HepG2 (cell line): ENCODE measurements at regions not wholly inside any gene's neighbourhood (a gene's known extent, or its start where the extent isn't known, plus 50 kb on each side); places are given as distances from the start of the nearest gene placed in this dataset.

Source experiments
- ATAC-seq: fragments of 200-7000 bp; cut with Tn5 transposase; 3 replicates; pipeline ENCODE4 v1.9.1; 2020; ENCODE audit warnings: mild to moderate bottlenecking, moderate library complexity
- BruUV-seq: library from RNA; stranded (reverse); fragments of 400-500 nt; replicated peaks from 2 replicates; lab custom pipeline; 2021; lab: Mats Ljungman, UMichigan
- CTCF ChIA-PET: fragments of 300-600 bp; formaldehyde crosslinking; extraction: SDS; loops from one replicate; lab custom pipeline; 2021; ENCODE audit warnings: low total read pairs, inconsistent platforms, low intra/inter-chr PET ratio; lab: Yijun Ruan, JAX
- POLR2A ChIA-PET: fragments of 350-600 bp; sonication (Branson Sonifier 250); formaldehyde crosslinking; loops from one replicate; lab custom pipeline; 2020; ENCODE audit warnings: antibody characterized with exemption, inconsistent platforms; lab: Yijun Ruan, JAX
- DNase-seq: peaks from one replicate; pipeline ENCODE4 v3.0.0-alpha.2; 2015; ENCODE audit warnings: low spot score
- FAIRE-seq: peaks from 3 replicates; lab custom pipeline; 2011; peaks lifted over from hg19 to GRCh38; lab: Jason Lieb, UNC
- H2AFZ ChIP-seq: one replicate; pipeline ENCODE4 v1.6.1; 2011; ENCODE audit warnings: low read length, inconsistent platforms
- H3K27ac ChIP-seq: fragments of 300-600 bp; 3 replicates; pipeline ENCODE4 v1.8.0; 2011; ENCODE audit warnings: mixed run types, mild to moderate bottlenecking, mixed read lengths, low read length, inconsistent platforms; ENCODE audit not compliant: insufficient read depth; ENCODE audit errors: extremely low read length
- H3K27me3 ChIP-seq, 2 experiments: fragments of 200-600 bp in 1 of 2; 2 replicates in 1 of 2; 3 replicates in 1 of 2; pipeline versions ENCODE4 v1.6.0 to v1.8.0; 2011; ENCODE audit warnings: low read length in 2 of 2, mild to moderate bottlenecking in 2 of 2, moderate library complexity in 2 of 2, inconsistent platforms in 1 of 2; ENCODE audit not compliant: insufficient read depth in 2 of 2, control insufficient read depth in 1 of 2
- H3K36me3 ChIP-seq, 2 experiments: fragments of 200-600 bp in 1 of 2; replicated peaks in 1 of 2; 2 replicates in 1 of 2; 3 replicates in 1 of 2; pipeline versions ENCODE4 v1.5.1 to v1.8.0; 2011; ENCODE audit warnings: low read length in 2 of 2, inconsistent platforms in 1 of 2; ENCODE audit not compliant: insufficient read depth in 2 of 2, control insufficient read depth in 1 of 2
- H3K4me1 ChIP-seq: 2 replicates; pipeline ENCODE4 v1.5.1; 2012; ENCODE audit warnings: low read length, inconsistent platforms; ENCODE audit not compliant: insufficient read depth
- H3K4me2 ChIP-seq: 2 replicates; pipeline ENCODE4 v1.6.0; 2011; ENCODE audit warnings: low read depth, low read length, inconsistent platforms
- H3K4me3 ChIP-seq, 3 experiments: fragments of 200-600 bp in 1 of 3; sonication (generic), shearing (Covaris generic) in 1 of 3; replicated peaks in 1 of 3; 2 replicates each; pipeline ENCODE4 v1.5.1; 2011 to 2016; ENCODE audit warnings: low read length in 3 of 3, inconsistent platforms in 2 of 3, low read depth in 2 of 3, mild to moderate bottlenecking in 2 of 3, control low read depth in 1 of 3, mixed read lengths in 1 of 3; ENCODE audit not compliant: insufficient read depth in 1 of 3
- H3K79me2 ChIP-seq: one replicate; pipeline ENCODE4 v1.6.1; 2011; ENCODE audit warnings: low read length, inconsistent platforms; ENCODE audit not compliant: insufficient read depth
- H3K9ac ChIP-seq: 2 replicates; pipeline ENCODE4 v1.6.0; 2011; ENCODE audit warnings: mild to moderate bottlenecking, low read depth, low read length, inconsistent platforms; ENCODE audit not compliant: insufficient read depth
- H3K9me3 ChIP-seq: 2 replicates; pipeline ENCODE4 v1.5.1; 2012; ENCODE audit warnings: mild to moderate bottlenecking, low read length
- H4K20me1 ChIP-seq: 2 replicates; pipeline ENCODE4 v1.6.0; 2011; ENCODE audit warnings: inconsistent platforms, mild to moderate bottlenecking, low read length, moderate library complexity; ENCODE audit not compliant: insufficient read depth
- ATF7-NPFF ChIP-seq: sonication (generic); formaldehyde crosslinking; IDR thresholded peaks from 2 replicates; pipeline ENCODE4 v1.8.1; 2023; ENCODE audit warnings: mild to moderate bottlenecking, low read depth, missing genetic modification reagents, moderate library complexity
- ETV5 ChIP-seq: IDR thresholded peaks from 2 replicates; pipeline ENCODE4 v1.6.1; 2018; ENCODE audit warnings: missing biosample characterization, missing genetic modification reagents, inconsistent platforms, borderline replicate concordance
- KDM2A ChIP-seq: sonication (generic); formaldehyde crosslinking; IDR thresholded peaks from 2 replicates; pipeline ENCODE4 v1.4.0; 2020; ENCODE audit warnings: low read depth, missing genetic modification reagents, borderline replicate concordance
- KLF13 ChIP-seq: sonication (generic); formaldehyde crosslinking; IDR thresholded peaks from 2 replicates; pipeline ENCODE4 v1.4.0; 2020; ENCODE audit warnings: mild to moderate bottlenecking, missing genetic modification reagents
- KMT2A ChIP-seq: sonication (generic); formaldehyde crosslinking; IDR thresholded peaks from 2 replicates; pipeline ENCODE4 v1.4.0; 2020; ENCODE audit warnings: missing genetic modification reagents
- PHF20 ChIP-seq: sonication (generic); formaldehyde crosslinking; IDR thresholded peaks from 2 replicates; pipeline ENCODE4 v1.5.0; 2020; ENCODE audit warnings: mild to moderate bottlenecking, missing genetic modification reagents
- SETDB1 ChIP-seq: sonication (generic); formaldehyde crosslinking; IDR thresholded peaks from 2 replicates; pipeline ENCODE4 v1.5.1; 2020; ENCODE audit warnings: missing genetic modification reagents, mild to moderate bottlenecking, borderline replicate concordance
- ZBTB26 ChIP-seq: IDR thresholded peaks from 2 replicates; pipeline ENCODE4 v1.6.1; 2016; ENCODE audit warnings: missing compliant biosample characterization, missing genetic modification reagents, borderline replicate concordance
- ZNF205 ChIP-seq: IDR thresholded peaks from 2 replicates; pipeline ENCODE4 v1.6.1; 2018; ENCODE audit warnings: missing biosample characterization, missing genetic modification reagents
- ZNF704 ChIP-seq: sonication (generic); formaldehyde crosslinking; IDR thresholded peaks from 2 replicates; pipeline ENCODE4 v1.8.1; 2023; ENCODE audit warnings: mild to moderate bottlenecking, inconsistent platforms, moderate library complexity, missing genetic modification reagents, borderline replicate concordance
- ZNF746 ChIP-seq: sonication (generic); formaldehyde crosslinking; IDR thresholded peaks from 2 replicates; pipeline ENCODE4 v1.8.0; 2022; ENCODE audit warnings: mild to moderate bottlenecking, missing genetic modification reagents
- ZSCAN29 ChIP-seq: sonication (generic); formaldehyde crosslinking; conservative IDR thresholded peaks from 2 replicates; pipeline ENCODE4 v1.4.0; 2020; ENCODE audit warnings: mild to moderate bottlenecking, missing genetic modification reagents
- WGBS: methylation state at CpG from one replicate; pipeline ENCODE4 v1.1.6; 2017; ENCODE audit warnings: low lambda C conversion rate; 5-methylcytosine and 5-hydroxymethylcytosine counted together
- in situ Hi-C: cut with HindIII; loops from 2 replicates; pipeline ENCODE4 v1.10.0; 2017; ENCODE audit warnings: low pct_unique_long_range_greater_than_20kb; ENCODE audit not compliant: extremely low pct_ligation_motif_present
- intact Hi-C: fragments of 100-400 bp; cut with micrococcal nuclease; formaldehyde crosslinking; loops from one replicate; pipeline ENCODE4 v1.10.0; 2022; ENCODE audit not compliant: unreplicated experiment
- TF ChIP-seq, protein P1 (sequence below): sonication (generic); formaldehyde crosslinking; IDR thresholded peaks from one replicate; pipeline ENCODE4 v1.5.1; 2020; ENCODE audit warnings: mild to moderate bottlenecking, missing genetic modification reagents; ENCODE audit errors: not compliant biosample characterization

GRCh38 chr2:40534528-40534927 is 82.6 kb upstream of the SLC8A1 start (continued):
- TF ChIP-seq, protein P1, sequence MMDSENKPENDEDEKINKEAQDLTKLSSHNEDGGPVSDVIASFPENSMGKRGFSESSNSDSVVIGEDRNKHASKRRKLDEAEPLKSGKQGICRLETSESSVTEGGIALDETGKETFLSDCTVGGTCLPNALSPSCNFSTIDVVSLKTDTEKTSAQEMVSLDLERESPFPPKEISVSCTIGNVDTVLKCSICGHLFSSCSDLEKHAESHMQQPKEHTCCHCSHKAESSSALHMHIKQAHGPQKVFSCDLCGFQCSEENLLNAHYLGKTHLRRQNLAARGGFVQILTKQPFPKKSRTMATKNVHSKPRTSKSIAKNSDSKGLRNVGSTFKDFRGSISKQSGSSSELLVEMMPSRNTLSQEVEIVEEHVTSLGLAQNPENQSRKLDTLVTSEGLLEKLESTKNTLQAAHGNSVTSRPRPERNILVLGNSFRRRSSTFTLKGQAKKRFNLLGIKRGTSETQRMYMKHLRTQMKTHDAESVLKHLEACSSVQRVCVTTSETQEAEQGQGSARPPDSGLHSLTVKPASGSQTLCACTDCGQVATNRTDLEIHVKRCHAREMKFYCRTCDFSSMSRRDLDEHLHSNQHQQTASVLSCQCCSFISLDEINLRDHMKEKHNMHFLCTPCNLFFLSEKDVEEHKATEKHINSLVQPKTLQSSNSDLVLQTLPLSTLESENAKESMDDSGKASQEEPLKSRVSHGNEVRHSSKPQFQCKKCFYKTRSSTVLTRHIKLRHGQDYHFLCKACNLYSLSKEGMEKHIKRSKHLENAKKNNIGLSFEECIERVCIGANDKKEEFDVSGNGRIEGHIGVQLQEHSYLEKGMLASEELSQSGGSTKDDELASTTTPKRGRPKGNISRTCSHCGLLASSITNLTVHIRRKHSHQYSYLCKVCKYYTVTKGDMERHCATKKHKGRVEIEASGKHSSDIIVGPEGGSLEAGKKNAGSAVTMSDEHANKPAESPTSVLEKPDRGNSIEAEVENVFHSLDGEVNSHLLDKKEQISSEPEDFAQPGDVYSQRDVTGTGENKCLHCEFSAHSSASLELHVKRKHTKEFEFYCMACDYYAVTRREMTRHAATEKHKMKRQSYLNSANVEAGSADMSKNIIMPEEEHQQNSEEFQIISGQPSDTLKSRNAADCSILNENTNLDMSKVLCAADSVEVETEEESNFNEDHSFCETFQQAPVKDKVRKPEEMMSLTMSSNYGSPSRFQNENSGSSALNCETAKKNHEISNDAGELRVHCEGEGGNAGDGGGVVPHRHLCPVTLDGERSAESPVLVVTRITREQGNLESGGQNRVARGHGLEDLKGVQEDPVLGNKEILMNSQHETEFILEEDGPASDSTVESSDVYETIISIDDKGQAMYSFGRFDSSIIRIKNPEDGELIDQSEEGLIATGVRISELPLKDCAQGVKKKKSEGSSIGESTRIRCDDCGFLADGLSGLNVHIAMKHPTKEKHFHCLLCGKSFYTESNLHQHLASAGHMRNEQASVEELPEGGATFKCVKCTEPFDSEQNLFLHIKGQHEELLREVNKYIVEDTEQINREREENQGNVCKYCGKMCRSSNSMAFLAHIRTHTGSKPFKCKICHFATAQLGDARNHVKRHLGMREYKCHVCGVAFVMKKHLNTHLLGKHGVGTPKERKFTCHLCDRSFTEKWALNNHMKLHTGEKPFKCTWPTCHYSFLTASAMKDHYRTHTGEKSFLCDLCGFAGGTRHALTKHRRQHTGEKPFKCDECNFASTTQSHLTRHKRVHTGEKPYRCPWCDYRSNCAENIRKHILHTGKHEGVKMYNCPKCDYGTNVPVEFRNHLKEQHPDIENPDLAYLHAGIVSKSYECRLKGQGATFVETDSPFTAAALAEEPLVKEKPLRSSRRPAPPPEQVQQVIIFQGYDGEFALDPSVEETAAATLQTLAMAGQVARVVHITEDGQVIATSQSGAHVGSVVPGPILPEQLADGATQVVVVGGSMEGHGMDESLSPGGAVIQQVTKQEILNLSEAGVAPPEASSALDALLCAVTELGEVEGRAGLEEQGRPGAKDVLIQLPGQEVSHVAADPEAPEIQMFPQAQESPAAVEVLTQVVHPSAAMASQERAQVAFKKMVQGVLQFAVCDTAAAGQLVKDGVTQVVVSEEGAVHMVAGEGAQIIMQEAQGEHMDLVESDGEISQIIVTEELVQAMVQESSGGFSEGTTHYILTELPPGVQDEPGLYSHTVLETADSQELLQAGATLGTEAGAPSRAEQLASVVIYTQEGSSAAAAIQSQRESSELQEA (CRISPR knock-in tag), result no peak
- no peak for TF ChIP-seq KDM2A (CRISPR knock-in tag)
- TF ChIP-seq KLF13, result no peak
- no peak for TF ChIP-seq KMT2A (CRISPR knock-in tag)
- TF ChIP-seq, all 625 proteins: peak for 0

DNA sequence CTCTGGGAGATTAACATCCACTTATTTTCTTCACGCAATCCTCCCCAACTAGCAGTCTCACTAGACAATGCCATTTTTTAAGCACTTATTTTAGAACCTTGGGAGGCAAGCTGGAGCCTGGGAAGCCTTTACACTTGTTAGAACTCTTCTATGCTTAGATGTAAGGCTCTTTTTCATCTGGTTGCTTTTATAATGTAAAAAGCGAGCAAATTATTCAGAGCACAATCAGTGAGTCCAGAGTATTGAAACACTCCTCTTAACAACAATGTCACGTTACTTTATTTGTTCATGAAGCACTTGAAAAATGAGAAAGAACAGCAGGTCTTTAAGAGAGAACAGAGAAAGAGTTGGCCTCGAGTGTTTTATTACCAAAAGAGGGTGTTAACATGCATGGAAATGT is 84.1 kb upstream of the SLC8A1 start:
- CTCF ChIA-PET, result no interaction called here
- Histone ChIP-seq H3K4me1 (no peaks in the 10 kb centered on the region), H3K4me2 (no peak overlapping the region), H3K27me3 (no peaks in the 10 kb centered on the region), H4K20me1 (no peaks in the 10 kb centered on the region), H3K9ac (no peak overlapping the region), H3K27ac (no peak overlapping the region), H3K9me3 (no peaks in the 10 kb centered on the region), H2AFZ (no peak overlapping the region), H3K4me3 (no peak overlapping the region), H3K79me2 (no peaks in the 10 kb centered on the region), H3K36me3 (no peaks in the 10 kb centered on the region)
- 1% methylated on average over 4 of the region's 4 CpGs for WGBS
- FAIRE-seq (no peak), ATAC-seq (no peak), DNase-seq (no peak)
- POLR2A ChIA-PET, result no interaction called here
- intact Hi-C loops, result no loop called here
- in situ Hi-C loops, result no loop called here
- no TSS peak for BruUV-seq
- TF ChIP-seq ATF7-NPFF (CRISPR knock-in tag) (no peak), ETV5 (no peak), ZBTB26 (CRISPR knock-in tag) (no peak), ZNF746 (CRISPR knock-in tag) (no peak), ZNF205 (no peak), PHF20 (CRISPR knock-in tag) (no peak), SETDB1 (CRISPR knock-in tag) (no peak), ZNF704 (CRISPR knock-in tag) (no peak), ZSCAN29 (CRISPR knock-in tag) (no peak)
